Hepatocyte (in vitro differentiated cells): ENCODE measurements at regions not wholly inside any gene's neighbourhood (a gene's known extent, or its start where the extent isn't known, plus 50 kb on each side); places are given as distances from the start of the nearest gene placed in this dataset.

Experiments used
- DNase-seq: peaks from one replicate; pipeline ENCODE4 v3.0.0-alpha.2; 2016; ENCODE audit warnings: low spot score
- H2AFZ ChIP-seq: fragments of 200-600 bp; sonication (generic); 2 replicates; pipeline ENCODE4 v1.6.0; 2016; ENCODE audit warnings: antibody characterized with exemption, mild to moderate bottlenecking
- H3K27ac ChIP-seq: fragments of 200-600 bp; sonication (generic); 2 replicates; pipeline ENCODE4 v1.5.1; 2016; ENCODE audit warnings: mild to moderate bottlenecking
- H3K27me3 ChIP-seq: fragments of 200-600 bp; sonication (generic); 2 replicates; pipeline ENCODE4 v1.6.1; 2016
- H3K36me3 ChIP-seq: fragments of 200-600 bp; sonication (generic); replicated peaks from 2 replicates; pipeline ENCODE4 v1.5.1; 2016; ENCODE audit warnings: low read depth; ENCODE audit not compliant: insufficient read depth
- H3K4me1 ChIP-seq: fragments of 200-600 bp; sonication (generic); 2 replicates; pipeline ENCODE4 v1.5.1; 2016; ENCODE audit warnings: mild to moderate bottlenecking, moderate library complexity; ENCODE audit not compliant: insufficient read depth
- H3K4me2 ChIP-seq: fragments of 200-600 bp; sonication (generic); 2 replicates; pipeline ENCODE4 v1.6.0; 2016
- H3K4me3 ChIP-seq: fragments of 200-600 bp; sonication (generic); 2 replicates; pipeline ENCODE4 v1.5.1; 2016; ENCODE audit warnings: mild to moderate bottlenecking
- H3K79me2 ChIP-seq: fragments of 200-600 bp; sonication (generic); 2 replicates; pipeline ENCODE4 v1.6.0; 2017; ENCODE audit warnings: mild to moderate bottlenecking
- H3K9me2 ChIP-seq: fragments of 200-600 bp; sonication (generic); replicated peaks from 2 replicates; pipeline ENCODE4 v1.6.0; 2017; ENCODE audit warnings: mild to moderate bottlenecking; ENCODE audit not compliant: insufficient read depth
- H3K9me3 ChIP-seq: fragments of 200-600 bp; sonication (generic); 2 replicates; pipeline ENCODE4 v1.5.1; 2016; ENCODE audit warnings: low read depth, mild to moderate bottlenecking
- H4K20me1 ChIP-seq: fragments of 200-600 bp; sonication (generic); 2 replicates; pipeline ENCODE4 v1.6.0; 2016; ENCODE audit warnings: mild to moderate bottlenecking; ENCODE audit not compliant: insufficient read depth, poor library complexity, severe bottlenecking
- CTCF ChIP-seq: fragments of 200-600 bp; sonication (generic); IDR thresholded peaks from 2 replicates; pipeline ENCODE4 v1.5.1; 2016; ENCODE audit warnings: antibody characterized with exemption, mild to moderate bottlenecking; ENCODE audit not compliant: poor library complexity
- EZH2 ChIP-seq: fragments of 200-600 bp; sonication (generic); IDR thresholded peaks from 2 replicates; pipeline ENCODE4 v1.6.1; 2016; ENCODE audit warnings: antibody characterized with exemption, mild to moderate bottlenecking, borderline replicate concordance
- EZH2phosphoT487 ChIP-seq: fragments of 200-600 bp; sonication (generic); IDR thresholded peaks from one replicate; pipeline ENCODE4 v1.6.1; 2018; ENCODE audit warnings: antibody characterized with exemption, mild to moderate bottlenecking, low read depth, moderate library complexity; ENCODE audit not compliant: unreplicated experiment, severe bottlenecking
- WGBS: methylation state at CpG from one replicate; pipeline ENCODE4 v1.1.6; 2016; ENCODE audit warnings: low lambda C conversion rate; ENCODE audit errors: missing lambda C conversion rate; 5-methylcytosine and 5-hydroxymethylcytosine counted together

- 63% methylated on average over 9 of the region's 9 CpGs for WGBS
- Histone ChIP-seq H3K79me2 (peaks cover 9% of the 10 kb centered on the region), H3K4me3 (no peak overlapping the region), H3K9me2 (no peaks in the 10 kb centered on the region), H3K4me2 (peak overlapping the region; percentile 23), H3K27ac (peak overlapping the region; percentile 78), H3K4me1 (peaks cover 17% of the 10 kb centered on the region), H4K20me1 (no peaks in the 10 kb centered on the region), H2AFZ (no peak overlapping the region), H3K36me3 (no peaks in the 10 kb centered on the region), H3K27me3 (no peaks in the 10 kb centered on the region), H3K9me3 (no peaks in the 10 kb centered on the region)
- DNase-seq = peak; percentile 74
- no peak for TF ChIP-seq EZH2phosphoT487
- no peak for TF ChIP-seq CTCF
- TF ChIP-seq EZH2 = no peak
These were observed 82.4 kb downstream of the ARL6IP4 start for GRCh38 chr12:123062681-123063486.

- 93% methylated on average over 9 of the region's 9 CpGs for WGBS
- Histone ChIP-seq H3K4me1 (peaks cover 17% of the 10 kb centered on the region), H4K20me1 (no peaks in the 10 kb centered on the region), H3K36me3 (no peaks in the 10 kb centered on the region), H3K79me2 (peaks cover 9% of the 10 kb centered on the region), H3K9me3 (no peaks in the 10 kb centered on the region), H2AFZ (no peak overlapping the region), H3K4me3 (no peak overlapping the region), H3K9me2 (no peaks in the 10 kb centered on the region), H3K4me2 (peak overlapping the region; percentile 2), H3K27ac (peak overlapping the region; percentile 78), H3K27me3 (no peaks in the 10 kb centered on the region)
- TF ChIP-seq EZH2 (no peak), EZH2phosphoT487 (no peak), CTCF (no peak)
- no peak for DNase-seq
These were observed 81.1 kb downstream of the ARL6IP4 start for GRCh38 chr12:123061441-123062205.

- no peaks in the 10 kb centered on the region for H3K36me3 ChIP-seq
- no peak overlapping the region for H3K4me2 ChIP-seq
- H3K9me2 ChIP-seq = no peaks in the 10 kb centered on the region
- WGBS = 95% methylated on average over 1 of the region's 1 CpG
- H3K27ac ChIP-seq = no peak overlapping the region
- no peak for DNase-seq
- no peaks in the 10 kb centered on the region for H3K27me3 ChIP-seq
- no peaks in the 10 kb centered on the region for H4K20me1 ChIP-seq
- H3K79me2 ChIP-seq = peaks cover 9% of the 10 kb centered on the region
- no peak overlapping the region for H3K4me3 ChIP-seq
- H3K4me1 ChIP-seq = peaks cover 17% of the 10 kb centered on the region
- TF ChIP-seq EZH2 = no peak
- no peak for TF ChIP-seq EZH2phosphoT487
- TF ChIP-seq CTCF = no peak
- no peaks in the 10 kb centered on the region for H3K9me3 ChIP-seq
- H2AFZ ChIP-seq = no peak overlapping the region
These were observed 79.0 kb downstream of the ARL6IP4 start for GRCh38 chr12:123059500-123059899.
